Frontal cortex (tissue), 3 donors: ENCODE measurements at regions not wholly inside any gene's neighbourhood (a gene's known extent, or its start where the extent isn't known, plus 50 kb on each side); places are given as distances from the start of the nearest gene placed in this dataset.

Experiments used
- DNase-seq, 2 donors: peaks; one replicate each; pipeline ENCODE4 v3.0.0; 2012; ENCODE audit warnings: low spot score in 2 of 2
- FAIRE-seq: peaks from 2 replicates; lab custom pipeline; 2012; peaks lifted over from hg19 to GRCh38; lab: Jason Lieb, UNC
- donor health status: control.
- donor health status: control.
- donor health status: control.

- DNase-seq (no peak), FAIRE-seq (no peak)
These were observed 88.4 kb downstream of the BBS10 start for GRCh38 chr12:76259660-76260389.

GRCh38 chr12:76259106-76259505, 89.1 kb downstream of the BBS10 start:
- DNase-seq (no peak), FAIRE-seq (no peak)

- no peak for FAIRE-seq
These were observed 91.3 kb downstream of the BBS10 start for GRCh38 chr12:76256904-76257303.

GRCh38 chr12:76256321-76256720, 91.9 kb downstream of the BBS10 start:
- FAIRE-seq (no peak), DNase-seq (no peak)

More at GRCh38 chr12:76256904-76257303, 91.3 kb downstream of the BBS10 start:
- no peak for DNase-seq

GRCh38 chr12:76255692-76256091, 92.5 kb downstream of the BBS10 start:
- FAIRE-seq (no peak), DNase-seq (no peak)

GRCh38 chr12:76255281-76255680, 92.9 kb downstream of the BBS10 start:
- FAIRE-seq, result no peak
- DNase-seq, result no peak

GRCh38 chr12:76252031-76252430, 96.2 kb downstream of the BBS10 start:
- DNase-seq (no peak), FAIRE-seq (no peak)

GRCh38 chr12:76250256-76250655, 98.0 kb downstream of the BBS10 start:
- FAIRE-seq (no peak), DNase-seq (no peak)

GRCh38 chr12:76249501-76249900, 98.7 kb downstream of the BBS10 start:
- no peak for FAIRE-seq
- DNase-seq, result no peak

GRCh38 chr12:76247992-76248391, 100.2 kb downstream of the BBS10 start:
- no peak for FAIRE-seq
- DNase-seq, result no peak

- FAIRE-seq, result no peak
- no peak for DNase-seq
These were observed 101.1 kb downstream of the BBS10 start for GRCh38 chr12:76247026-76247646.

- FAIRE-seq, result no peak
- no peak for DNase-seq
These were observed 101.6 kb downstream of the BBS10 start for GRCh38 chr12:76246611-76247010.

GRCh38 chr12:76244300-76244699, 103.9 kb downstream of the BBS10 start:
- FAIRE-seq, result no peak
- no peak for DNase-seq

GRCh38 chr12:76242813-76243550, 105.2 kb downstream of the BBS10 start:
- FAIRE-seq, result no peak
- no peak for DNase-seq

- DNase-seq, result no peak
- no peak for FAIRE-seq
These were observed 106.8 kb downstream of the BBS10 start for GRCh38 chr12:76241371-76241770.

GRCh38 chr12:76240281-76240680, 107.9 kb downstream of the BBS10 start:
- no peak for FAIRE-seq

GRCh38 chr12:76238688-76239087, 109.5 kb downstream of the BBS10 start:
- no peak for FAIRE-seq
- DNase-seq, result no peak

More at GRCh38 chr12:76240281-76240680, 107.9 kb downstream of the BBS10 start:
- DNase-seq, result no peak

GRCh38 chr12:76237086-76237701, 111.0 kb downstream of the BBS10 start:
- DNase-seq (no peak), FAIRE-seq (no peak)

GRCh38 chr12:76236640-76237039, 111.6 kb downstream of the BBS10 start:
- DNase-seq, result no peak
- no peak for FAIRE-seq

GRCh38 chr12:76234741-76235140, 113.5 kb downstream of the BBS10 start:
- no peak for DNase-seq
- no peak for FAIRE-seq

- FAIRE-seq (no peak), DNase-seq (no peak)
These were observed 116.2 kb downstream of the BBS10 start for GRCh38 chr12:76232013-76232412.
